NCI-H128 (cell line): ENCODE measurements at regions not wholly inside any gene's neighbourhood (a gene's known extent, or its start where the extent isn't known, plus 50 kb on each side); places are given as distances from the start of the nearest gene placed in this dataset.
"Not testable (repeated sequence)": the region's sequence is repeated elsewhere in the genome, so short reads cannot be mapped to it uniquely, and the experiment has no call there.

Experiments
- DNase-seq: peaks from one replicate; lab custom pipeline; 2025; ENCODE audit not compliant: unreplicated experiment; lab: John Stamatoyannopoulos, UW

DNA sequence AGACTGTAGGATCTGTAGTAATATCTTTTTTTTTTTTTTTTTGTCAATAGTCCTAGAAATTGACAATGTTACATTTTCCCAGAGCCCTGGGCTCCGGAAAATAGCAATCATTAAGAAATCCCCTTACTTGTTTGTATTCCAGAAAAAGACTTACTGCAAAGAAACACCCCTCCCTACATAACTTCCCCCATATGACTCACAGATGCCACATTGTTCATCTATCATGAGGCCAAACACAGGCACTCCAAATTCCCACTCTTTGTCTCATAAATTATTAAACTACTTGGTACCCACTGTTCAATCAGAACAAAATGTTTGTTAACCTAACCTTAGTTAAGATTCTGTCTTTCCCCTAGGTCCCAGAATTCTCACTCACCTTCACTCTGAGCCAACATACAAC, 53.5 kb downstream of the TEX51 start:
- no peak for DNase-seq

DNA sequence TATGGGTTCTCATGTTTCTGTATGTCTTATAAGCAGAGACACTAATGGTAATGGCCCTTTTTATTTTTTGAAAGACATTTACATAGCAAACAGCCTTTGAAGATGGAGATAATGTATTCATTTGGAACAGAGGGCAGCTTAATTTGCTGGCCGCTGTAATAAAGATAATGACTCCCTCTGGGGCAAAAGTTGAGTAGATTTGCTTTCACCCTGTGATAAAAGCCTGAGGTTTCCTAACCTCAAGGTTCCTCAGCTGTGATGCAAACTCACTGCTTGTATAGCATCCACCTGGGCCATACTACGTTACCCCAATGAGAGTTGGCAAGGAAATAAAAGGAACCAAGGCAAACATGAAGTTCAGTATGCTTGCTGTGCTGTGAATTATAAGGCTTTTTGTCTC, 54.8 kb downstream of the TEX51 start:
- DNase-seq, result peak; percentile 19

DNA sequence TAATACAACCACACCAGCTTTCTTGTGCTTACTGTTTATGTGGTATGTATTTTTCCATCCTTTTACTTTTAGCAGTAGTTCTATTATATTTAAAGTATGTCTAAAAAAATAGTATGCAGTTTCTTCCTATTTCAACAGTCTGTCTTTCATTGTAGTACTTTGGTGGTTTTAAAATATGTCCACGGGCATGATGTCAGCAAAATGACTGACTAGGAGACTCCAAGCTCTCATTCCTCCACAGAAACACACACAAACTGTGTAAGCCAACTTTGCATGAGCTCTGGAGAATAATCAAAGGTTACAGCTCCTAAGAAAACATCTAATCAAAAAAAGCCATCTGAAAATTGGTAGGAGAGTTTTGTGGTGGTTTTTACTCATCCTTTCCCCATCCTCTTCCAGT, 56.1 kb downstream of the TEX51 start:
- no peak for DNase-seq

DNA sequence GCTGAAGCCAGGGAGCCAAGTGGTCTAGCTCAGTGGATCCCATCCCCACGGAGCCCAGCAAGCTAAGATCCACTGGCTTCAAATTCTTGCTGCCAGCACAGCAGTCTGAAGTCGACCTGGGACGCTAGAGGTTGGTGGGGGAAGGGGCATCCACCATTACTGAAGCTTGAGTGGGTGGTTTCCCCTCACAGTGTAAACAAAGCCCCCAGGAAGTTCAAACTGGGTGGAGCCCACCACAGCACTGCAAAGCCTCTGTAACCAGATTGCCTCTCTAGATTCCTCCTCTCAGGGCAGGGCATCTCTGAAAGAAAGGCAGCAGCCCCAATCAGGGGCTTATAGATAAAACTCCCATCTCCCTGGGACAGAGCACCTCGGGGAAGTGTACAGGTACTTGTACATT, 58.1 kb downstream of the TEX51 start:
- DNase-seq, result not testable (repeated sequence)

DNA sequence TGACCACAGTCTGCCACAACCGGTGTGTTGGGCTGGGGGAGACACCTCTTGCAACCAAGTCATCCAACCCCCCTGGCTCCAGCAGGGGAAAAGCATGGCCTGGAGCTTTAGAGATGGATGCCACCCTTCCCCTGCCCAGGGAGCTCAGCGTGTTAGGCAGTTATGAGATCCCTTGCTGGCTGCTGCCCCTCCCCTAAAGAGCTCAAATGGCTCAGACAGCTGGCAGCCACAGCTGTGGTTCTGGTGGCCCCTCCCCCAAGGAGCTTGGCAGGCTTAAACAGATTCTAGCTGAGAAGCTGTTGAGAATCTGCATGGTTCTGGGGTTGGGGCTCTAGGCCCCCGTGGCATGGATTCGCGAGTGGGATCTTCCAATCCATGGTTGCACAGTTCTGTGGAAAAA, 64.7 kb downstream of the TEX51 start:
- no peak for DNase-seq

DNA sequence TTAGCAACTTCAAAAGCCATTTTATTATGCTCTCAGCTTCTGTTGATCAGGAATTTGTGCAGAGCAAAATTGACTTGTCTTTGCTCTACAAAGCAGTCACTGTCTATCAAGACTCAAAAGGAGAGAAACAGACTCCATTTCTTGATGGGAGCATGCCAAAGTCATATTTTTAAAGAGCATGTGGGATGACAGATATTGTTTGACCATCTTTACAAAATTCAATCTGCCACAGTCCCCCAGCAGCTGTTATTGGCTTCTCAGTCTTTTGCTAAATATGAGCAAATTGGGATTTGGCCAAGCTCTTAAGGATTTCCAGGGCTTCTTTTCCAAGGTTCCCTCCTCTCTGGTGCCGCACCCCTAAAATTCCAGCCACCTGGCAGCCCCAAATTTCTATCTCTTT, 67.9 kb downstream of the TEX51 start:
- DNase-seq, result no peak

DNA sequence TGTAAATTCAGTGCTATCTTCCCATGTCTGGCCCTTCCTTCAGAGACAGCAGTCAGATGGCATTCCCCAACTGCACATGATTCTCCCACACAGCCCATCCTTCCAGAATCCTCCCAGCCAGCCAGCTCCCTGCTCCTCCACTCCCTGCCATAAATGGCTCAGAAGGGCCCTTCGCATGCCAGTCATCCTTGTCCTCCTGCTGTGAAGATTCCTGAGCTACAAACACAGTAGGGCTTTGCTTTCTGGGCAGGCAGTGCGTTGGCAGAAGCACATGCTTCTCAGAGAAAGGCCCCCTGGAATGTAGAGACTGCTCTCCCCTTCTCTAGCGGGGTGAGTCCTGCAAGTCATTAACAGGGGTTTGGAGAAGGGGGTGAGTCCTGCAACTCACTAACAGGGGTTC, 71.9 kb downstream of the TEX51 start:
- no peak for DNase-seq

DNA sequence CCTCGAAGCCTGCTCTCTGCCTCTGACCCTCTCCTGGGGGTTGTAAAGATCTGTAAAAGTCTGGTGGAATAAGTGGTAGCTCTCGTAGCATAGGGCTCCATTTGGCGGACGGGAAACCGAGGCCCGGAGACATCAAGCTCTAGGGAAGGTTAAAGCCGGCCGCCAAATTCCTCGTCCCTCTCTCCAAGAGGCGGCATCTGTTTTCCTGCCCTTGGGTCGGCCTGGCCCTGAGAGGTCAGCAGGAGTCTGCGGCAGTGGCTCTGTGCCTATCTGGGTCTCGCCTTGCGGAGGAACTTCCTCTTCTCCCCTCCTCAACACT, 72.4 kb downstream of the TEX51 start:
- DNase-seq, result no peak

DNA sequence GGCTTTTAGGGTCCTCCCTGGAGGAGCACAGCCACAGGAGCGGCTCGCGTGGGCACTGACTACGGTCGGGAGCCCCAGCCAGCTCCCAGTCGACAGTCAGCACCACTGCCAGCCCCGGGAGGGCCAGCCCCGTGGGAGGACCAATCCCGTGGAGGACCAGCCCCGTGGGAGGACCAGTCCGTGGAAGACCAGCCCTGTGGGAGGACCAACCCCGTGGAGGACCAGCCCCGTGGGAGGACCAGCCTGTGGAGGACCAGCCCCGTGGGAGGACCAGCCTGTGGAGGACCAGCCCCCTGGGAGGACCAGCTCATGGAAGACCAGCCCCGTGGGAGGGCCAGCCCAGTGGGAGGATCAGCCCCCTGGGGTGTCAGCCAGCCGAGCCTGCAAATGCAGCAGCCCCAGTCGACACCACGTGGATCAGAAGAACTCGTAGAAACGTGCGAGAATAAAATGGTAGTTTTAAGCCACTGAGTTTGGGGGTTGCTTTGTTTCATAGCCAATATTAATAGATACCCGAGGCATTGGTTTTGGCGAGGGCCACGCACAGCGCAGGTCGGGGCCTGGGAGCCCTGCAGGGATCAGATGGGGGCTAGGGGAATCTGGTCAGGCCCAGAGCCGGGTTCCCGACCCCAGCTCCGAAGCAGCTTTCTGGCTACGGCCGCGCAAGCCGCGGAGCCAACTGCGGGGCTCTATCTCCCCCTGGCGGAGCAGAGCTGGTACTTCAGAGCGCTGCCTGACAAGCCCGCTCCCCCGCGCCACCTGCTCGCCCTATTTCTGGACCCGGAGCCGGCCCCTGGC, 73.0 kb downstream of the TEX51 start:
- peak; percentile 36 for DNase-seq

DNA sequence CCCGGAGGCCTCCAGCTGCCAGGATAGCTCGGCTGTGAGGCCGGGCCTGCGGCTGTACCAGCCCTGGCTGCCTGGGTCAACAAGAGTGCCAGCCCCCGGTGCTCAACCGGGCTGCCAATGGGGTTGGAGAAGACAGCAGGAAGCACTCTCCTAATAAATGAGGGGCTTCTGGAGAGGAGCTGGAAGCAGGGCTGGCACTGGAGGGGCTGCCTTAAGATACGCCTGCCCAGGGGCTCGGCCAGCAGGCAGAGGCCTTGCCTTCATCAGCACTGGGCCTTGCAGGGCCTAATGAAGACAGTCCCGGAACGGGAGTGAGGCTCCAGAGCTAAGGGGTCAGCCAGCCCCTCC, 73.6 kb downstream of the TEX51 start:
- DNase-seq, result no peak

DNA sequence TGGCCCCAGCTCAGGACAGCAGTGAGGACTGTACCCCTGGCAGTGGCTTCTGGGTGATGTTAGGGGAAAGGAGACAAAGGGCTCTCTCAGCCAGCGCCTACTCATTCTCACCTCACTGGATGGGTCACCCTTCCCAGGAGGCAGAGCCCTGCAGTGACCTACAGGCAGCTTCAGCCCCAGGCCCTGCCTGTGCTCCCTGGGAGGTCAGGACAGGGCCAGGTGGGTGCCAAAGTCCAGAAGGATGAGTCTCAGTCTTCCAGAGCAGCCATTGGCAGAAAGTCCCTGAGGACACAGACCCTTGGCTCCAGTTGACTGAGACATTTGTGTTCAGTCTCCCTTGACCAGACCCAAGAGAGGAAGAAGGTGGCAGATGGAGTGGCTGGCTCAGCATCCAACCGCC, 75.1 kb downstream of the TEX51 start:
- no peak for DNase-seq

DNA sequence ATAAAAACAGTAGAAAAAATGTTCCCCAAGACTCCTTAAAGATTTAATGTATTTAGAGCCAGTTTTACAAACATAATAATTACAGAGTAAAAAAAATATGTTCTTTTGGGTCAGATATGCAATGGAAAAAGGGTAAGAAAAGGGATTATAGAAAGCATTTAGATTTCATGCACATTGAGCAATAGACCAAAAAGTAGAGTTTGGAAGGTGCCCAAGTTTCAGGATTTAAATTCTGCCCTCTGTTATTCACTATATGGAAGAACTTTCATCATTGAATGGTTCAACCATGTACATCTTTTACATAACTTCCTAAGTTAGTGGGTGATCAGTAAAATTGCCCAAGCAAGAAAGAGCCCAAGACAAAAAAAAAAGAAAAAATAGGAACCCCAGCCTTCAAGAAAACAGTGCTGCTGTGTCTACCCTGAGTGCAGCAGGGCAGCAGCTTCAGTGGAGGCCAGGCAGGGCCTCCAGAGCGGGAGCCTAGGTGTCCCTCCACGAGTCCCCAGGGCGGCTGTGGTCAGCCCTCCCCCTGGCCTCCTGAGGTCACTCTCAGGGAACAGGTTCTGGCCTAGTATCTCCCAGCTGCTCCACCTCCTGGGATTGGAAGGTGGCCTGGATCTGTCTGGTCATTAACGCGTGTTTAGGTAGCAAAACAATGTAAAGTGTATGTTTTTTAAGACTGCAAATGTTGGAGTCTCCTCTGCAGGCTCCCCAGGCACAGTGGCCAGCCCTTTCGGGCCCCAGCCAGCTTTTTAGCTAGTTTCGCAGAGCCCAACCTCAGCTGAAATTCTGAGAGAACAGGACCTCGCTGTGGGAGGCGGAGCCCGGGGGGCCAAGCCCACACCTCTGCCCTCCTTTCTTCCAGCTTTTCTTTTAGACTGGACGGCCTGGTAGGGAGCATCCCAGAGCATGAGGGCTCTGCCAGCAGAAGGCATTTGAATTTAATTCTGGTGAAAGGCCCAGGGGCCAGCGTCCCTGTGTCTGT, 77.3 kb downstream of the TEX51 start:
- DNase-seq, result no peak

DNA sequence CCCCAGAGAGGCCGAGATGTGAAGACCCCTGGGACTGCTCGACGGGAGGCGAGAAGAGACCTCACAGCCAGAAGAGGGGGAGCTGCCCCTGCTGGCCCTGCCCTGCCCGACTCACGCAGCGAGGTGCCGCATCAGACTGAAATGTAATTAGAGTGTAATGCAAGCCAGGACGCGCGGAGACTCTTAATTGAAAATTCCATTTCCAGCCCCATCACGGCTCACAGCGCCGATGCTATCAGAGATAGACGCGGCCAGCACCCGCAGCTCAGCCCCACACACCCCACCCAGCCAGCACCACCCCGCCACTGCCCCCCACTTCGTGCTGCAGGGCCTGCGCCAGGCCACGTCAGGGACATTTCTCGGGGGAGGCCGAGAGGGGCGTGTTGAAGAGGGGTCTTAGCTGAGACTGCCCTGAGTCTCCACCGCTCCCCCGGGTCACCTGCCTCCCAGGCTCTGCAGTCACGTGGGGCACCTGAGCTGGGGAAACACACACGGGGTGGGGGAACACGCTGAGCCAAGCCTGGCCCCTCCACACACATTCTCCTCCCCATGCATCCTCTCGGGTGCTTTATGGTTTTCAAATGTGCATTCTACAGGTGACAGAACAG, 78.1 kb downstream of the TEX51 start:
- DNase-seq, result no peak

DNA sequence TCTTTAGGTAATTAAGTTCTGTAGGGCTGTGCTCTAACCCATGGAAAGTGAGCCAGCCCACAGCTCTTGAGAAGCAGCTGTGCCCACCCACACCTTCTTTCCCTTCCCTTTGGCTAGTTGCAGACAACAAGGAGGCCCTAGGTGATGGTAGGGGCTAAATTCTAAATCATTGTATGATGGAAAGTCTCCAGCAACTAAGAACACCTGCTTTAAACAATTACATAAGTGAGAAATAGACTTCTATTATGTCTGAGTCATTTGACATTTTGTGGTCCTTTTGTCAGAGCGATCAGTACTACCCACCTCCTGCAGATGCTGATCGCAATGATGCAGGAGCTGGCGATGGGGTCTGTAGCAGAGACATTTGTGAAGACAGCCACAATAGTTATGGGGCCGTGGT, 79.6 kb downstream of the TEX51 start:
- no peak for DNase-seq

DNA sequence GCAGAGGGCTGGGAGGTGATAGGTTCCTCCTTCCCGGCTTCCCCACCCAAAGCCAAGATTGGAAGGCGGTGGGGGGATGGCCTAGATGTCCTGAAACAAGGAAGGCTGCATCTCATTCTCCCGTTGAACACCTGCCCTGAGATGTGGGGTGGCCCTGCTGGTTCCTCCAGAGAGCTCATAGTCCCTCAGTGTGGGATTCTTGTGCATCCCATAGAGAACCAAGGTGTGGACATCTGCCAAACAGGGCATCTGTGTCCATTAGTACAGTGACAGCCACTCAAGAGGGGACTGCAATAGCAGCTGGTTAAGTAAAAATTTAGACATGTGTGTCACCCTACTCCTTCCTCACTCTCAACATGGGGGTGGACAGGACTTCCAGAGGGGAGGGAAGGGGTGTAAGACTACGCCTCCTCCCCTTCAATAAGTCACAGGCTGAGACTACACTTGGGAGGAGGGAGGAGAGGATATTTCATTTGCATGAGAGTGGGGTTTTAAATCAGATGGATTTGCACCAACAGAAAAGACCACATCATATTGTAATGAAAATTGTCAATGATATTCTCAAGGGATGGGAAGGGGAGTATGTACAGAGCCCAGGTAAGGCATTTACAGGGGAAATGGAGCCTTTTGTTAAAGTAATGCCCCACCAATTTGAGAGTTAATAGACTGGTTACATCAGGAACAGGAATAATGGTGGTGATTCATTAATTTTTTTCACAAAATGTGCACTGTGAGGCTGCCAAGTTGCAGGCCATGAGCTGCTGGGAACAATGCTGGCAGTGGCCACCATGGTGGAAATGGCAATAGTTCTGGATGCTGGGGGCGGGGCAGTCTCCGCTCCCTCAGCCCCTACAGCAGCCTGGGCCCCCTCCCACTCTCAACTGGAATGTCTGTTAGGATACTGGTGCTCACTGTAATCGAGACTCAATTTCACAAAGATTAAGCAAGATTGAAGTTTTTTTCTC, 80.6 kb downstream of the TEX51 start:
- no peak for DNase-seq

DNA sequence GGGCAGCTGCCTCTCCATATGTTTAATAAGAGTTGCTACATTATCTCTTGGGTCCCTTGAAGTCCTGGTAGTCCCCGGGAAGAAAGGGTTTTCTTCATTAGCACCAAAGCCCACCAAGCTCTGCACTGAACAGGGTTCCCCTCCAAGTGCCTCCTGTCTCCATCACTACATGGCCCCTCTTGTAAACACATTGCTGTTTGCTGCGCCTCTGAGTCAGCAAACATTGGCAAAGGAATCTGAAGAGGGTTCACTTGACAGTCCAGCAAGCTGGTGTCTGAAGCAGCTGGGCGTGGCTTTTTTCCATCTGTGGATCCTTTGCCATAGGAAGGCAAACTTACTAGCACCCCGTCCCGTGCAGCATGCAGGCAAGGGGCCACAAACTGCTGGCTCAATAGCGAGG, 82.8 kb downstream of the TEX51 start:
- no peak for DNase-seq

DNA sequence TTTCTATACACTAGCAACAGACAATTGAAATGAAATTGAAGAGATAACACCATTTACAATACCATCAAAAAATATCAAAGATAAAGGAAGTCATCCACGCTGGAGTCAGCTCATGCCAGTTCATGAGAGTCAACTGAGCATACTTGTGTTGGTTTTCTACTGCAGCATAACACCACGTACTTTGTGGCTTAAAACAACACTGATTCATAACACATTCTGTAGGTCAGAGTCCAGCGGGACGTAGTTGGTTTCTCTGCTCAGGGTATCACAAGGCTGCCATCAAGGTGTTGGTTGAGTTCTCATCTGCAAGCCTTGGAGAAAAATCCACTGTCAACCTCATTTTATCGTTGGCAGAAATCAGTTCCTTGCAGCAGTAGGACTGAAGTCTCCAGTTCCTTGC, 84.2 kb downstream of the TEX51 start:
- DNase-seq, result no peak

DNA sequence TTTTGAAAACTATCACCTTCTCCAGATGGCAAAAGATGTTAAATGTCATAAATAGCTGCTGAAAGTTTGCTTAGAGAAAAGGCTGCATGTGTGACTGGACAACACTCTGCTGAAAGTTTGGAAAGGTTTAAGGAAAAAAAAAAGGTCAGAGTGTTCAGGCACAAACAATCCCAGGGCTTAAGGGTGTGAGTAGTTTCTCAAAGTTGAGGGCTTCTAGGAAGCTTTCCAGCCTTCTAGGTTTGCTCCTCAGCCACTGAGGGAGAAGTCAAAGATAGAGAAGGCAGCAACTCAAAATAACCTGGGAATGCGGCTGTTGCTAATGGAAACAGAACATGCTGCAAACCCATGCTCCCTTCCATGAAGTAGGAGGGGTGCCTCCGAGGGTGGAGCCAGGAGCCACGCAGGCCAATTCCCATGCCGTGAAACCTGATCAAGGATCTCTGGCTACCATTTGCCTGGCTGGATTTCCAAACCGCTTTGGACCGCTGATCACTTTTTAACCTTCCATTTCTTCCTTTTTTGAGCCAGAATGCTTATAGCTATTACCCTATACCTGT, 88.0 kb downstream of the TEX51 start:
- no peak for DNase-seq

DNA sequence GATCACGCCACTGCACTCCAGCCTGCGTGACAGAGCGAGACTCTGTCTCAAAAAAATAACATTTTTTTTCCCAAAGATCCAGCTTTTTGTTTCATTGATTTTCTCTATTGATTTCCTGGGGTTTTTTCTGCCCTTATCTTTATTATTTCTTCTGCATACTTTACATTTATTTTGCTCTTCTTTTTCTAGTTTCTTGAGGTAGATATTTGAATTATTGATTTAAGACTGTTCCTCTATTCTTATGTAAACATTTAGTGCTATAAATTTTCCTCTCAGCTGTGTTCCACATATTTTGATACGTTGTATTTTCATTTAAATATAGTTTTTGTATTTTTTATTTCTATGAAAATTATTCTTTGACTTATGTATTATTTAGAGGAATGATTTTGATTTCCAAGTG, 89.8 kb downstream of the TEX51 start:
- no peak for DNase-seq

DNA sequence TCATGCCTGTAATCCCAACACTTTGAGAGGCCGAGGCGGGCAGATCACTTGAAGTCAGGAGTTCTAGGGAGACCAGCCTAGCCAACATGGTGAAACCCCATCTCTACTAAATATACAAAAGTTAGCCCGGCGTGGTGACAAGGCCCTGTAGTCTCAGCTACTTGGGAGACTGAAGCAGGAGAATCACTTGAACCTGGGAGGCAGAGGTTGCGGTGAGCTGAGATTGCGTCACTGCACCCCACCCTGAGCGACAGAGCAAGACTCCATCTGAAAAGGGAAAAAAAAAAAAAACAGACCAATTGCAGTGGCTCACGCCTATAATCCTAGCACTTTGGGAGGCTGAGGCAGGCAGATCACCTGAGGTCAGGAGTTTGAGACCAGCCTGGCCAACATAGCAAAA, 90.4 kb downstream of the TEX51 start:
- DNase-seq, result not testable (repeated sequence)

DNA sequence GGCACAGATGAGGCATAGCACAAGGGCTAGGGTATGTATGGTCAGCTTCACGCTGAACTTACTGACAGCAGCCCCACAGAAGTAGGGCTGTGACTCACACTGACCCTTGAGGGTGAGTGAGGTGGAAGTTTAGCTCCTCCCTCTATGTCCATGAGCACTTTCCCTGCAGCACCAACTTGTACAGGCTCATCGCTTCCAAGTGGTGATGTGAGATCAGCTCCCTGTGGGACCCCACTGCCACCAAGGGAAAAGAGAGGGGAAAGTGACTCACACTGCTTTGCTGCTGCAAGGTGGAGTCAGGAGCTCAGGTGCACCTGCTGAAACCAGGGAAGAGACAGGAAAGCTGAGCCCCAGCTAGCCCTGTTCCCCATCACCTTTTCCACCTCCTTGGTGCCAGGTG, 91.5 kb downstream of the TEX51 start:
- no peak for DNase-seq
